Memory B cell (primary cell): ENCODE measurements at regions not wholly inside any gene's neighbourhood (a gene's known extent, or its start where the extent isn't known, plus 50 kb on each side); places are given as distances from the start of the nearest gene placed in this dataset.
A peak's percentile ranks its signal among the peaks of the same experiment; 100 is the strongest.
"Not testable (repeated sequence)": the region's sequence is repeated elsewhere in the genome, so short reads cannot be mapped to it uniquely, and the experiment has no call there.

Experiments
- ATAC-seq: fragments of 150-1000 bp; cut with Tn5 transposase; 2 replicates; pipeline ENCODE4 v1.10.0; 2021; ENCODE audit warnings: low read depth, mild to moderate bottlenecking, moderate library complexity
- DNase-seq, 2 donors: peaks; one replicate each; pipeline ENCODE4 v3.0.0; 2022; ENCODE audit warnings: low spot score in 2 of 2
- H3K27ac Mint-ChIP-seq: one replicate; pipeline ENCODE4 v1.8.0; 2022; ENCODE audit warnings: mild to moderate bottlenecking, moderate library complexity, mixed read lengths
- H3K27me3 Mint-ChIP-seq: one replicate; pipeline ENCODE4 v1.8.0; 2022; ENCODE audit warnings: mixed read lengths
- H3K36me3 Mint-ChIP-seq: one replicate; pipeline ENCODE4 v1.8.0; 2022; ENCODE audit warnings: mild to moderate bottlenecking, mixed read lengths
- H3K4me1 Mint-ChIP-seq: one replicate; pipeline ENCODE4 v1.8.0; 2022; ENCODE audit warnings: mixed read lengths
- H3K4me3 Mint-ChIP-seq: one replicate; pipeline ENCODE4 v1.8.0; 2022; ENCODE audit warnings: mild to moderate bottlenecking, moderate library complexity, mixed read lengths
- H3K9me3 Mint-ChIP-seq: one replicate; pipeline ENCODE4 v1.8.0; 2022; ENCODE audit warnings: mixed read lengths

- H3K9me3 Mint-ChIP-seq, result no peaks in the 10 kb centered on the region
- peaks cover 2% of the 10 kb centered on the region for H3K4me1 Mint-ChIP-seq
- no peaks in the 10 kb centered on the region for H3K36me3 Mint-ChIP-seq
- H3K27me3 Mint-ChIP-seq, result no peaks in the 10 kb centered on the region
- ATAC-seq (no peak), DNase-seq (no peak)
- H3K27ac Mint-ChIP-seq, result no peak overlapping the region
- H3K4me3 Mint-ChIP-seq, result no peak overlapping the region
Measured at GRCh38 chr2:9717886-9718451, 87.2 kb upstream of the YWHAQ start.

- H3K4me1 Mint-ChIP-seq, result peaks cover 2% of the 10 kb centered on the region
- H3K27me3 Mint-ChIP-seq, result no peaks in the 10 kb centered on the region
- H3K9me3 Mint-ChIP-seq, result no peaks in the 10 kb centered on the region
- H3K36me3 Mint-ChIP-seq, result no peaks in the 10 kb centered on the region
- DNase-seq, result peak; percentile 18 to 30
- ATAC-seq, result peak; percentile 91
- no peak overlapping the region for H3K4me3 Mint-ChIP-seq
- no peak overlapping the region for H3K27ac Mint-ChIP-seq
Measured at GRCh38 chr2:9720352-9721093, 89.7 kb upstream of the YWHAQ start.

- H3K4me3 Mint-ChIP-seq, result no peak overlapping the region
- H3K27me3 Mint-ChIP-seq, result no peaks in the 10 kb centered on the region
- ATAC-seq (no peak), DNase-seq (no peak)
- no peaks in the 10 kb centered on the region for H3K9me3 Mint-ChIP-seq
- no peak overlapping the region for H3K27ac Mint-ChIP-seq
- no peaks in the 10 kb centered on the region for H3K36me3 Mint-ChIP-seq
- peaks cover 2% of the 10 kb centered on the region for H3K4me1 Mint-ChIP-seq
Measured at GRCh38 chr2:9721344-9721743, 90.5 kb upstream of the YWHAQ start.

- no peaks in the 10 kb centered on the region for H3K27me3 Mint-ChIP-seq
- no peak overlapping the region for H3K4me3 Mint-ChIP-seq
- no peaks in the 10 kb centered on the region for H3K36me3 Mint-ChIP-seq
- no peaks in the 10 kb centered on the region for H3K9me3 Mint-ChIP-seq
- DNase-seq, result no peak
- H3K4me1 Mint-ChIP-seq, result peaks cover 2% of the 10 kb centered on the region
- ATAC-seq, result no peak
- no peak overlapping the region for H3K27ac Mint-ChIP-seq
Measured at GRCh38 chr2:9722451-9722850, 91.7 kb upstream of the YWHAQ start.

- Mint-ChIP-seq H3K4me3 (no peak overlapping the region), H3K9me3 (no peaks in the 10 kb centered on the region), H3K27me3 (no peaks in the 10 kb centered on the region), H3K4me1 (peaks cover 2% of the 10 kb centered on the region), H3K27ac (no peak overlapping the region), H3K36me3 (no peaks in the 10 kb centered on the region)
- DNase-seq, result no peak
- no peak for ATAC-seq
Measured at GRCh38 chr2:9724565-9724964, 93.8 kb upstream of the YWHAQ start.

GRCh38 chr2:9725106-9725505 is 94.3 kb upstream of the YWHAQ start:
- Mint-ChIP-seq H3K4me1 (peaks cover 2% of the 10 kb centered on the region), H3K9me3 (no peaks in the 10 kb centered on the region), H3K4me3 (no peak overlapping the region), H3K36me3 (no peaks in the 10 kb centered on the region), H3K27me3 (no peaks in the 10 kb centered on the region), H3K27ac (no peak overlapping the region)
- DNase-seq (no peak), ATAC-seq (no peak)

- ATAC-seq, result not testable (repeated sequence)
Measured at GRCh38 chr2:9726016-9726415, 95.2 kb upstream of the YWHAQ start.

GRCh38 chr2:9730523-9730922 is 99.7 kb upstream of the YWHAQ start:
- peaks cover 12% of the 10 kb centered on the region for H3K9me3 Mint-ChIP-seq
- not testable (repeated sequence) for H3K36me3 Mint-ChIP-seq, DNase-seq, H3K27ac Mint-ChIP-seq, H3K4me3 Mint-ChIP-seq, ATAC-seq, H3K27me3 Mint-ChIP-seq, H3K4me1 Mint-ChIP-seq

More at GRCh38 chr2:9726016-9726415, 95.2 kb upstream of the YWHAQ start:
- H3K27ac Mint-ChIP-seq, DNase-seq, H3K4me1 Mint-ChIP-seq, H3K27me3 Mint-ChIP-seq, H3K9me3 Mint-ChIP-seq, H3K4me3 Mint-ChIP-seq, H3K36me3 Mint-ChIP-seq: not testable (repeated sequence)

GRCh38 chr2:9732824-9733223 is 102.0 kb upstream of the YWHAQ start:
- no peak for DNase-seq
- Mint-ChIP-seq H3K36me3 (peaks cover 2% of the 10 kb centered on the region), H3K27ac (no peak overlapping the region), H3K9me3 (peaks cover 12% of the 10 kb centered on the region), H3K4me3 (no peak overlapping the region), H3K27me3 (no peaks in the 10 kb centered on the region), H3K4me1 (no peaks in the 10 kb centered on the region)
- no peak for ATAC-seq

- Mint-ChIP-seq H3K27me3 (no peaks in the 10 kb centered on the region), H3K4me3 (no peak overlapping the region), H3K27ac (no peak overlapping the region), H3K9me3 (peaks cover 12% of the 10 kb centered on the region), H3K4me1 (peaks cover 7% of the 10 kb centered on the region), H3K36me3 (peaks cover 2% of the 10 kb centered on the region)
- no peak for ATAC-seq
- DNase-seq, result no peak
Measured at GRCh38 chr2:9734308-9734707, 103.5 kb upstream of the YWHAQ start.

GRCh38 chr2:9735335-9735734 is 104.5 kb upstream of the YWHAQ start:
- H3K27ac Mint-ChIP-seq, result no peak overlapping the region
- peaks cover 2% of the 10 kb centered on the region for H3K36me3 Mint-ChIP-seq
- peaks cover 12% of the 10 kb centered on the region for H3K9me3 Mint-ChIP-seq
- peaks cover 10% of the 10 kb centered on the region for H3K4me1 Mint-ChIP-seq
- no peaks in the 10 kb centered on the region for H3K27me3 Mint-ChIP-seq
- no peak for ATAC-seq
- H3K4me3 Mint-ChIP-seq, result no peak overlapping the region
- DNase-seq, result no peak

GRCh38 chr2:9736021-9736420 is 105.2 kb upstream of the YWHAQ start:
- peaks cover 12% of the 10 kb centered on the region for H3K9me3 Mint-ChIP-seq
- peaks cover 2% of the 10 kb centered on the region for H3K36me3 Mint-ChIP-seq
- H3K27me3 Mint-ChIP-seq, result no peaks in the 10 kb centered on the region
- DNase-seq (no peak), ATAC-seq (no peak)
- H3K27ac Mint-ChIP-seq, result no peak overlapping the region
- H3K4me3 Mint-ChIP-seq, result no peak overlapping the region
- peaks cover 10% of the 10 kb centered on the region for H3K4me1 Mint-ChIP-seq

- Mint-ChIP-seq H3K9me3 (peaks cover 13% of the 10 kb centered on the region), H3K27ac (no peak overlapping the region), H3K4me3 (no peak overlapping the region), H3K36me3 (peaks cover 2% of the 10 kb centered on the region), H3K27me3 (no peaks in the 10 kb centered on the region), H3K4me1 (peaks cover 10% of the 10 kb centered on the region)
- no peak for DNase-seq
- no peak for ATAC-seq
Measured at GRCh38 chr2:9737053-9737875, 106.0 kb upstream of the TAF1B start.

- Mint-ChIP-seq H3K27me3 (peaks cover 1% of the 10 kb centered on the region), H3K36me3 (peaks cover 2% of the 10 kb centered on the region), H3K4me3 (no peak overlapping the region), H3K9me3 (peaks cover 11% of the 10 kb centered on the region), H3K27ac (no peak overlapping the region), H3K4me1 (peaks cover 10% of the 10 kb centered on the region)
- no peak for ATAC-seq
- no peak for DNase-seq
Measured at GRCh38 chr2:9738062-9738461, 105.2 kb upstream of the TAF1B start.
